Gastrocnemius medialis (tissue), 4 donors: ENCODE measurements at regions not wholly inside any gene's neighbourhood (a gene's known extent, or its start where the extent isn't known, plus 50 kb on each side); places are given as distances from the start of the nearest gene placed in this dataset.
"Not testable (repeated sequence)": the region's sequence is repeated elsewhere in the genome, so short reads cannot be mapped to it uniquely, and the experiment has no call there.

ENCODE experiments used
- ATAC-seq, 2 donors: fragments of 150-250 bp; one replicate each; pipeline ENCODE4 v1.9.1; 2016
- DNase-seq, 2 donors: peaks; one replicate each; pipeline ENCODE4 v3.0.0-alpha.2; 2019
- H3K27ac ChIP-seq, 4 donors: fragments of 200-600 bp; sonication (generic); 1 replicate in 1 of 4; 2 replicates in 3 of 4; pipeline ENCODE4 v1.5.1; 2016 to 2018; ENCODE audit warnings: mild to moderate bottlenecking in 2 of 4, moderate library complexity in 1 of 4
- H3K27me3 ChIP-seq, 3 donors: fragments of 200-600 bp; sonication (generic) in 2 of 3; 1 replicate in 1 of 3; 2 replicates in 2 of 3; pipeline versions ENCODE4 v1.5.1 to v1.6.0; 2016 to 2019; ENCODE audit warnings: mild to moderate bottlenecking in 1 of 3, moderate library complexity in 1 of 3
- H3K36me3 ChIP-seq, 2 donors: fragments of 200-600 bp; sonication (generic) in 1 of 2; one replicate each; pipeline ENCODE4 v1.5.1; 2017 to 2018
- H3K4me1 ChIP-seq, 2 donors: fragments of 200-600 bp; sonication (generic) in 1 of 2; one replicate each; pipeline ENCODE4 v1.5.1; 2016 to 2017; ENCODE audit warnings: mild to moderate bottlenecking in 2 of 2
- H3K4me3 ChIP-seq, 4 donors: fragments of 200-600 bp; sonication (generic) in 3 of 4; 1 replicate in 1 of 4; 2 replicates in 3 of 4; pipeline ENCODE4 v1.5.1; 2016 to 2019; ENCODE audit warnings: mild to moderate bottlenecking in 2 of 4
- H3K9me3 ChIP-seq, 3 donors: fragments of 200-600 bp; sonication (generic) in 2 of 3; 1 replicate in 1 of 3; 2 replicates in 2 of 3; pipeline ENCODE4 v1.5.1; 2016 to 2019
- CTCF ChIP-seq, 5 experiments: fragments of 450-650 bp in 3 of 5; fragments of 200-600 bp in 2 of 5; sonication (generic) in 2 of 5; IDR thresholded peaks in 4 of 5; conservative IDR thresholded peaks in 1 of 5; 1 replicate in 4 of 5; 2 replicates in 1 of 5; pipeline ENCODE4 v1.5.1; 2016 to 2019; ENCODE audit warnings: antibody characterized with exemption in 5 of 5, mild to moderate bottlenecking in 3 of 5, moderate library complexity in 3 of 5
- POLR2A ChIP-seq, 2 donors: fragments of 450-650 bp; IDR thresholded peaks; one replicate each; pipeline ENCODE4 v1.6.1; 2017; ENCODE audit warnings: antibody characterized with exemption in 2 of 2, mild to moderate bottlenecking in 2 of 2, moderate library complexity in 2 of 2
- in situ Hi-C, 4 donors: fragments of 200-750 bp; cut with MboI; loops; one replicate each; pipeline versions ENCODE4 v1.15.0 to v1.8.0; 2017; ENCODE audit warnings: low sequenced_read_pairs in 4 of 4
- intact Hi-C: fragments of 100-400 bp; cut with DNase I; formaldehyde crosslinking; loops from one replicate; pipeline ENCODE4 v1.15.1; 2023; ENCODE audit warnings: low total_unique reads

DNA sequence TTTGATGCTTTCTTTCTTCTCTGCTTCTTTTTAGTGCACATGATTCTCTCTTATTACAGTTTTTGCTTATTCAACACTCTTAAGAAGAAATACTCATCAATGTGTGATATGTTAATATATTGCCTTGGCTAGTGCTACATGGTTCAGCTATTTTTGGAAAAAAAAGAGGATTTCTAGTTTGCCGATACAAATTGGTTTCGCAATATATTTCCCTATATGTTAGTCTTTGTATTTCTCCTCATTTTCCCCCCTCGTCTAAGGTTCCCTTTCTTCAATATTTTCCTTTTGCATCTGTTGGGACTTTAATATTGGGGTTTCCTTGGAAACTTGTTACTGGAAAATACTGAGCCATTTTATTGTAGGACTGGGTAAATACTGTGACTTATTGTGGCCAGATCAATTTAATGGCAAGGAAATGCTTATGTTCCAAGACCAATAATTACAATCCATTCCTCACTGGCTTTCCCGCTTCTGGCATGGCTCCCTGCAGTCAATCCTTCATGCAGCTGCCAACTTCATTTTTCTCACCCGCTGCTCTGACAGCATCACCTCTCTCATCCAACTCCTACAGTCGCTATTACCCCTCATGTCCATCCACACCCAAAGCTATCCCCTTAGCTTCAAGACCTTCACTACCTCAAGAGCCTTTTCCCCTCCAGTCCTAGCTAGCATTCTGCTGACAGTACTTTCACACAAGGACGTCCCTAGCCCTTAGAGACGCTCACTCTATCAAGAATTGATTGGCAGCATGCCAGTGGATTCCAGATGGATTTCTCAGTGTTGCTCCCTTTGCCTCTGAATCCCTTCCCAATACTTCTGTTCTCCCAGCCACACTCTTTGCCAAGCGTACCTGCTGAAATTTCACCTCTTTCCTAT lies 280.1 kb upstream of the TMTC4 start:
- intact Hi-C loops = no loop called here
- TF ChIP-seq CTCF (IDR thresholded peaks at IDR 0.05 in 4 of 5, conservative IDR thresholded peaks at IDR 0.05 in 1 of 5) = no peak
- TF ChIP-seq POLR2A (IDR thresholded peaks at IDR 0.05) = no peak
- Histone ChIP-seq H3K27me3 (no peaks in the 10 kb centered on the region), H3K9me3 (no peaks in the 10 kb centered on the region), H3K4me3 (no peak overlapping the region), H3K4me1 (no peaks in the 10 kb centered on the region), H3K36me3 (no peaks in the 10 kb centered on the region), H3K27ac (no peak overlapping the region)
- in situ Hi-C loops = no loop called here
- DNase-seq (no peak), ATAC-seq (no peak)

GRCh38 chr13:100951016-100951415 lies 276.4 kb upstream of the TMTC4 start:
- no peaks in the 10 kb centered on the region for H3K4me1 ChIP-seq
- DNase-seq (no peak), ATAC-seq (no peak)
- no peaks in the 10 kb centered on the region for H3K36me3 ChIP-seq
- in situ Hi-C loops = no loop called here
- H3K27ac ChIP-seq = no peak overlapping the region
- TF ChIP-seq CTCF (IDR thresholded peaks at IDR 0.05 in 4 of 5, conservative IDR thresholded peaks at IDR 0.05 in 1 of 5) = no peak
- no peak for TF ChIP-seq POLR2A (IDR thresholded peaks at IDR 0.05)
- no peak overlapping the region for H3K4me3 ChIP-seq
- intact Hi-C loops = no loop called here
- H3K27me3 ChIP-seq = no peaks in the 10 kb centered on the region
- no peaks in the 10 kb centered on the region for H3K9me3 ChIP-seq

GRCh38 chr13:100948937-100949336 lies 274.3 kb upstream of the TMTC4 start:
- H3K36me3 ChIP-seq, H3K27me3 ChIP-seq, DNase-seq, H3K4me3 ChIP-seq, H3K27ac ChIP-seq, in situ Hi-C loops, ATAC-seq, H3K4me1 ChIP-seq, H3K9me3 ChIP-seq, intact Hi-C loops: not testable (repeated sequence)

GRCh38 chr13:100946588-100946987 lies 272.0 kb upstream of the TMTC4 start:
- Histone ChIP-seq H3K27ac (no peak overlapping the region), H3K36me3 (no peaks in the 10 kb centered on the region), H3K27me3 (no peaks in the 10 kb centered on the region), H3K4me1 (no peaks in the 10 kb centered on the region), H3K4me3 (no peak overlapping the region), H3K9me3 (no peaks in the 10 kb centered on the region)
- intact Hi-C loops (no loop called here), in situ Hi-C loops (no loop called here)
- DNase-seq = no peak
- ATAC-seq = no peak
- no peak for TF ChIP-seq POLR2A (IDR thresholded peaks at IDR 0.05)
- no peak for TF ChIP-seq CTCF (IDR thresholded peaks at IDR 0.05 in 4 of 5, conservative IDR thresholded peaks at IDR 0.05 in 1 of 5)

DNA sequence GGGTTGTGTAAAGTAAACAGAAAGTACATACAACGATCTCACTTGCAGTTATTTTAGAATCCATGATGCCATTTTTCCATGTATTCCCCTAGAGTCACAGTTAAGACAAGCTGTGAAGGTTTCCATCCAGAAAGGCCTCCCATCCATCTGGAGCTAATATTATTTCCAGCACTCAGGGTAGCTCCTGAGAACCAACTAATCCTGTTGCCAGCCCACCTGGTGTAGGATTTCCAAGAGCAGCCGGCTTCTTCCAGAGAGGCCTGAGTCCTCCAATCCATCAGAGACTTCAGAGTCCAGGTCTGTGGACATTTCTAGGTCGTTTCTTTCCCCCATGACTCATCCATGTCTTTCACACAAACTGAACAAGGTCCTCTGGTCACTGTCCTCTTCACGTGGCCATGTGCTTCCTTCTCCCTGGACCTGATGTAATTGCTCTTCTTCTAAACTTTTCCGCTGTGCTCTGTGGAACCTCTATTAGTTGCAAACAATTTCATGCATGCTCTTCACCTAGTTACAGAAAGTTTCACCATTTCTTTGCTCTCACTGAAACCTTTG lies 270.3 kb upstream of the TMTC4 start:
- Histone ChIP-seq H3K4me1 (no peaks in the 10 kb centered on the region), H3K27ac (no peak overlapping the region), H3K4me3 (no peak overlapping the region), H3K36me3 (no peaks in the 10 kb centered on the region), H3K9me3 (no peaks in the 10 kb centered on the region), H3K27me3 (no peaks in the 10 kb centered on the region)
- DNase-seq = no peak
- intact Hi-C loops (no loop called here), in situ Hi-C loops (no loop called here)
- TF ChIP-seq CTCF (IDR thresholded peaks at IDR 0.05 in 4 of 5, conservative IDR thresholded peaks at IDR 0.05 in 1 of 5) (no peak), POLR2A (IDR thresholded peaks at IDR 0.05) (no peak)
- ATAC-seq = no peak
